ENCODE measurements at regions not wholly inside any gene's neighbourhood (a gene's known extent, or its start where the extent isn't known, plus 50 kb on each side); places are given as distances from the start of the nearest gene placed in this dataset.

DNA sequence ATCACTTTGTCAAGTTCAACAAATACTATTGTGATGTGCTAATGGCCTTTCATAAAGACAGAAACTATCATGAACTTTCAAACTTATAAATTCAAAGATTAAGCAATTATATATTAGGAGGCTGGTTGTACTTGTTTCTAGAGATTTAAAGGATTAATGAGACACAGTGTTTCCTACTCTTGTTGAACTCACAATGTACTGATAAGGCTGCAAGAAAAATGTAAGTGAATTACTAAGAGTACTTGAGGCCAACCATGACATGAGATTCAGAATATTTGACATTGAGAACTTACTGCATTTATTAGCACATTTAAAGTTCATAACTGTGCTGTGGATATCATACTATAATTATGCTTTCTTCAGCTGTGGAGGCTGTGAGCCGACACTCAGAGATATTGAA is 1210.5 kb upstream of the SORCS1 start:
- TF ChIP-seq, protein P1, sequence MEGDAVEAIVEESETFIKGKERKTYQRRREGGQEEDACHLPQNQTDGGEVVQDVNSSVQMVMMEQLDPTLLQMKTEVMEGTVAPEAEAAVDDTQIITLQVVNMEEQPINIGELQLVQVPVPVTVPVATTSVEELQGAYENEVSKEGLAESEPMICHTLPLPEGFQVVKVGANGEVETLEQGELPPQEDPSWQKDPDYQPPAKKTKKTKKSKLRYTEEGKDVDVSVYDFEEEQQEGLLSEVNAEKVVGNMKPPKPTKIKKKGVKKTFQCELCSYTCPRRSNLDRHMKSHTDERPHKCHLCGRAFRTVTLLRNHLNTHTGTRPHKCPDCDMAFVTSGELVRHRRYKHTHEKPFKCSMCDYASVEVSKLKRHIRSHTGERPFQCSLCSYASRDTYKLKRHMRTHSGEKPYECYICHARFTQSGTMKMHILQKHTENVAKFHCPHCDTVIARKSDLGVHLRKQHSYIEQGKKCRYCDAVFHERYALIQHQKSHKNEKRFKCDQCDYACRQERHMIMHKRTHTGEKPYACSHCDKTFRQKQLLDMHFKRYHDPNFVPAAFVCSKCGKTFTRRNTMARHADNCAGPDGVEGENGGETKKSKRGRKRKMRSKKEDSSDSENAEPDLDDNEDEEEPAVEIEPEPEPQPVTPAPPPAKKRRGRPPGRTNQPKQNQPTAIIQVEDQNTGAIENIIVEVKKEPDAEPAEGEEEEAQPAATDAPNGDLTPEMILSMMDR (IDR thresholded peaks at IDR 0.05) = no peak
- TF ChIP-seq POLR2A (IDR thresholded peaks at IDR 0.05) = no peak

Measured in tibial nerve (tissue), 3 donors.